ENCODE measurements at regions not wholly inside any gene's neighbourhood (a gene's known extent, or its start where the extent isn't known, plus 50 kb on each side); places are given as distances from the start of the nearest gene placed in this dataset.

GRCh38 chr18:68569936-68570335, 145.0 kb downstream of the TMX3 start:
- Histone ChIP-seq H3K9me3 (ENCODE audit: low read depth) (no peaks in the 10 kb centered on the region), H3K79me2 (ENCODE audit: low read depth) (no peaks in the 10 kb centered on the region), H3K4me3 (no peak overlapping the region), H2AFZ (replicated peaks) (no peak overlapping the region), H3K27me3 (no peaks in the 10 kb centered on the region), H3K4me1 (no peaks in the 10 kb centered on the region), H3K27ac (no peak overlapping the region), H3K4me2 (no peak overlapping the region), H3F3A (ENCODE audit: low read depth) (no peaks in the 10 kb centered on the region), H3K9ac (no peak overlapping the region), H3K36me3 (no peaks in the 10 kb centered on the region), H4K20me1 (ENCODE audit: low read depth) (no peaks in the 10 kb centered on the region)
- H3K36me3 Mint-ChIP-seq: no peaks in the 10 kb centered on the region
- no peak overlapping the region for H3K4me3 Mint-ChIP-seq
- no peak overlapping the region for H3K27ac Mint-ChIP-seq
- TF ChIP-seq CTCF (IDR thresholded peaks at IDR 0.05): no peak
- TF ChIP-seq EZH2 (IDR thresholded peaks at IDR 0.05): no peak
- no peak for TF ChIP-seq EZH2phosphoT487 (IDR thresholded peaks at IDR 0.05)
- peaks cover 7% of the 10 kb centered on the region for H3K9me3 Mint-ChIP-seq
- H3K27me3 Mint-ChIP-seq (ENCODE audit: insufficient read depth, low read depth): peaks cover 2% of the 10 kb centered on the region
- H3K4me1 Mint-ChIP-seq: peaks cover under 1% of the 10 kb centered on the region
- no peak for DNase-seq (ENCODE audit: low spot score)

GRCh38 chr18:68568364-68569155, 146.3 kb downstream of the TMX3 start:
- H3K9me3 Mint-ChIP-seq: peaks cover 7% of the 10 kb centered on the region
- Histone ChIP-seq H3K79me2 (ENCODE audit: low read depth) (no peaks in the 10 kb centered on the region), H3K4me2 (no peak overlapping the region), H3K27me3 (no peaks in the 10 kb centered on the region), H3K9me3 (ENCODE audit: low read depth) (no peaks in the 10 kb centered on the region), H3K27ac (no peak overlapping the region), H3F3A (ENCODE audit: low read depth) (no peaks in the 10 kb centered on the region), H3K9ac (no peak overlapping the region), H2AFZ (replicated peaks) (no peak overlapping the region), H4K20me1 (ENCODE audit: low read depth) (no peaks in the 10 kb centered on the region), H3K36me3 (no peaks in the 10 kb centered on the region), H3K4me3 (no peak overlapping the region), H3K4me1 (no peaks in the 10 kb centered on the region)
- H3K27ac Mint-ChIP-seq: no peak overlapping the region
- no peak for TF ChIP-seq CTCF (IDR thresholded peaks at IDR 0.05)
- TF ChIP-seq EZH2phosphoT487 (IDR thresholded peaks at IDR 0.05): no peak
- TF ChIP-seq EZH2 (IDR thresholded peaks at IDR 0.05): no peak
- H3K4me3 Mint-ChIP-seq: no peak overlapping the region
- no peak for DNase-seq (ENCODE audit: low spot score)
- peaks cover under 1% of the 10 kb centered on the region for H3K27me3 Mint-ChIP-seq (ENCODE audit: insufficient read depth, low read depth)
- no peaks in the 10 kb centered on the region for H3K36me3 Mint-ChIP-seq
- H3K4me1 Mint-ChIP-seq: peaks cover 9% of the 10 kb centered on the region

- Histone ChIP-seq H3K79me2 (ENCODE audit: low read depth) (no peaks in the 10 kb centered on the region), H3K27ac (no peak overlapping the region), H3K4me3 (no peak overlapping the region), H3K9ac (no peak overlapping the region), H3K27me3 (no peaks in the 10 kb centered on the region), H3K36me3 (no peaks in the 10 kb centered on the region), H4K20me1 (ENCODE audit: low read depth) (no peaks in the 10 kb centered on the region), H2AFZ (replicated peaks) (no peak overlapping the region), H3K4me2 (no peak overlapping the region), H3K9me3 (ENCODE audit: low read depth) (no peaks in the 10 kb centered on the region), H3F3A (ENCODE audit: low read depth) (no peaks in the 10 kb centered on the region), H3K4me1 (no peaks in the 10 kb centered on the region)
- no peak overlapping the region for H3K4me3 Mint-ChIP-seq
- H3K36me3 Mint-ChIP-seq: no peaks in the 10 kb centered on the region
- DNase-seq (ENCODE audit: low spot score): no peak
- no peak overlapping the region for H3K27ac Mint-ChIP-seq
- TF ChIP-seq EZH2 (IDR thresholded peaks at IDR 0.05) (no peak), CTCF (IDR thresholded peaks at IDR 0.05) (no peak), EZH2phosphoT487 (IDR thresholded peaks at IDR 0.05) (no peak)
- H3K27me3 Mint-ChIP-seq (ENCODE audit: insufficient read depth, low read depth): no peaks in the 10 kb centered on the region
- peaks cover 3% of the 10 kb centered on the region for H3K9me3 Mint-ChIP-seq
- peaks cover 17% of the 10 kb centered on the region for H3K4me1 Mint-ChIP-seq
Measured at GRCh38 chr18:68566991-68567390, 147.9 kb downstream of the TMX3 start.
